SU-DHL-6 (cell line): ENCODE measurements at regions not wholly inside any gene's neighbourhood (a gene's known extent, or its start where the extent isn't known, plus 50 kb on each side); places are given as distances from the start of the nearest gene placed in this dataset.
"Not testable (repeated sequence)": the region's sequence is repeated elsewhere in the genome, so short reads cannot be mapped to it uniquely, and the experiment has no call there.

Source experiments
- H2AFZ ChIP-seq: fragments of 200-600 bp; sonication (generic); 2 replicates; pipeline ENCODE4 v1.6.1; 2014; ENCODE audit warnings: low read depth, mild to moderate bottlenecking, moderate library complexity, mixed read lengths, antibody characterized with exemption, low read length; ENCODE audit not compliant: severe bottlenecking
- H3F3A ChIP-seq: fragments of 200-600 bp; shearing (Covaris generic); 2 replicates; pipeline ENCODE4 v1.6.0; 2016; ENCODE audit warnings: antibody characterized with exemption, mild to moderate bottlenecking; ENCODE audit not compliant: insufficient read depth
- H3K27ac ChIP-seq: fragments of 200-600 bp; sonication (generic); 2 replicates; pipeline ENCODE4 v1.5.1; 2016; ENCODE audit warnings: low read depth, mild to moderate bottlenecking, low read length, moderate library complexity, mixed read lengths
- H3K27me3 ChIP-seq: fragments of 200-600 bp; sonication (generic), shearing (Covaris generic); 2 replicates; pipeline ENCODE4 v1.6.0; 2014; ENCODE audit warnings: mild to moderate bottlenecking, low read length
- H3K36me3 ChIP-seq: fragments of 200-600 bp; sonication (generic); 2 replicates; pipeline ENCODE4 v1.6.1; 2014; ENCODE audit warnings: mild to moderate bottlenecking, low read length, mixed read lengths
- H3K4me2 ChIP-seq: fragments of 300-600, 200-600 bp; shearing (Covaris generic), sonication (generic); 2 replicates; pipeline ENCODE4 v1.6.0; 2014; ENCODE audit warnings: low read length, low read depth, mild to moderate bottlenecking; ENCODE audit not compliant: poor library complexity, severe bottlenecking
- H3K4me3 ChIP-seq: fragments of 200-600 bp; sonication (generic); 2 replicates; pipeline ENCODE4 v1.5.1; 2014; ENCODE audit warnings: antibody characterized with exemption, low read length, mild to moderate bottlenecking, mixed read lengths; ENCODE audit not compliant: insufficient read depth, poor library complexity, severe bottlenecking
- H3K79me2 ChIP-seq: fragments of 200-600 bp; sonication (generic); 2 replicates; pipeline ENCODE4 v1.6.1; 2014; ENCODE audit warnings: mild to moderate bottlenecking, low read length, moderate library complexity; ENCODE audit not compliant: insufficient read depth
- H3K9ac ChIP-seq: fragments of 200-600 bp; sonication (generic); 2 replicates; pipeline ENCODE4 v1.7.0; 2014; ENCODE audit warnings: mild to moderate bottlenecking, low read length
- H3K9me2 ChIP-seq: fragments of 200-600 bp; sonication (generic); replicated peaks from 2 replicates; pipeline ENCODE4 v1.6.1; 2014; ENCODE audit warnings: low read length; ENCODE audit not compliant: insufficient read depth
- H3K9me3 ChIP-seq: fragments of 200-600 bp; sonication (generic); 2 replicates; pipeline ENCODE4 v1.6.1; 2014; ENCODE audit warnings: low read length, mixed read lengths; ENCODE audit not compliant: insufficient read depth
- H4K20me1 ChIP-seq: fragments of 200-600 bp; sonication (generic); 2 replicates; pipeline ENCODE4 v1.6.1; 2014; ENCODE audit warnings: low read depth, mild to moderate bottlenecking, antibody characterized with exemption, low read length, moderate library complexity, mixed read lengths
- CTCF ChIP-seq: fragments of 200-600 bp; sonication (generic); IDR thresholded peaks from one replicate; pipeline ENCODE4 v1.5.1; 2017; ENCODE audit warnings: antibody characterized with exemption, mild to moderate bottlenecking, low read length, moderate library complexity; ENCODE audit not compliant: insufficient read depth, poor library complexity, severe bottlenecking
- EZH2phosphoT487 ChIP-seq: fragments of 200-600 bp; sonication (generic), shearing (Covaris generic); conservative IDR thresholded peaks from 2 replicates; pipeline ENCODE4 v1.6.1; 2018; ENCODE audit warnings: mild to moderate bottlenecking, antibody characterized with exemption, low read length, moderate library complexity, mixed read lengths

- TF ChIP-seq CTCF = no peak
- no peak for TF ChIP-seq EZH2phosphoT487
- no peaks in the 10 kb centered on the region for H3K79me2 ChIP-seq
- no peak overlapping the region for H3K4me2 ChIP-seq
Measured at GRCh38 chr9:24881361-24881760, 335.7 kb upstream of the IZUMO3 start.

GRCh38 chr9:24879591-24879990 lies 333.9 kb upstream of the IZUMO3 start:
- no peaks in the 10 kb centered on the region for H3F3A ChIP-seq
- no peaks in the 10 kb centered on the region for H4K20me1 ChIP-seq
- H3K9ac ChIP-seq = no peak overlapping the region
- H3K4me3 ChIP-seq = no peak overlapping the region
- no peaks in the 10 kb centered on the region for H3K9me3 ChIP-seq
- no peak for TF ChIP-seq EZH2phosphoT487
- no peak for TF ChIP-seq CTCF
- no peaks in the 10 kb centered on the region for H3K79me2 ChIP-seq
- no peak overlapping the region for H3K27ac ChIP-seq
- H3K9me2 ChIP-seq = no peaks in the 10 kb centered on the region
- no peaks in the 10 kb centered on the region for H3K27me3 ChIP-seq
- no peak overlapping the region for H3K4me2 ChIP-seq
- H2AFZ ChIP-seq = no peak overlapping the region
- H3K36me3 ChIP-seq = no peaks in the 10 kb centered on the region

More at GRCh38 chr9:24881361-24881760, 335.7 kb upstream of the IZUMO3 start:
- Histone ChIP-seq H3K27ac (no peak overlapping the region), H3K27me3 (no peaks in the 10 kb centered on the region), H3F3A (no peaks in the 10 kb centered on the region), H3K9me2 (no peaks in the 10 kb centered on the region), H3K36me3 (no peaks in the 10 kb centered on the region), H4K20me1 (no peaks in the 10 kb centered on the region), H3K9ac (no peak overlapping the region), H2AFZ (no peak overlapping the region), H3K9me3 (no peaks in the 10 kb centered on the region), H3K4me3 (no peak overlapping the region)

- H4K20me1 ChIP-seq, H3K36me3 ChIP-seq, H3K27ac ChIP-seq, H3K4me3 ChIP-seq, H3K27me3 ChIP-seq, H3K9me3 ChIP-seq, H3K79me2 ChIP-seq, H3K4me2 ChIP-seq, H2AFZ ChIP-seq, H3K9me2 ChIP-seq, H3F3A ChIP-seq, H3K9ac ChIP-seq: not testable (repeated sequence)
Measured at GRCh38 chr9:24856601-24857000, 310.9 kb upstream of the IZUMO3 start.

- no peaks in the 10 kb centered on the region for H3K79me2 ChIP-seq
- no peak overlapping the region for H3K4me2 ChIP-seq
- H2AFZ ChIP-seq = no peak overlapping the region
- H4K20me1 ChIP-seq = no peaks in the 10 kb centered on the region
- H3K4me3 ChIP-seq = no peak overlapping the region
- H3F3A ChIP-seq = no peaks in the 10 kb centered on the region
- no peaks in the 10 kb centered on the region for H3K27me3 ChIP-seq
- no peak overlapping the region for H3K27ac ChIP-seq
- TF ChIP-seq CTCF (no peak), EZH2phosphoT487 (no peak)
- H3K36me3 ChIP-seq = no peaks in the 10 kb centered on the region
- no peaks in the 10 kb centered on the region for H3K9me2 ChIP-seq
- H3K9ac ChIP-seq = no peak overlapping the region
- no peaks in the 10 kb centered on the region for H3K9me3 ChIP-seq
Measured at GRCh38 chr9:24846248-24846912, 300.7 kb upstream of the IZUMO3 start.
